ENCODE measurements at regions not wholly inside any gene's neighbourhood (a gene's known extent, or its start where the extent isn't known, plus 50 kb on each side); places are given as distances from the start of the nearest gene placed in this dataset.

DNA sequence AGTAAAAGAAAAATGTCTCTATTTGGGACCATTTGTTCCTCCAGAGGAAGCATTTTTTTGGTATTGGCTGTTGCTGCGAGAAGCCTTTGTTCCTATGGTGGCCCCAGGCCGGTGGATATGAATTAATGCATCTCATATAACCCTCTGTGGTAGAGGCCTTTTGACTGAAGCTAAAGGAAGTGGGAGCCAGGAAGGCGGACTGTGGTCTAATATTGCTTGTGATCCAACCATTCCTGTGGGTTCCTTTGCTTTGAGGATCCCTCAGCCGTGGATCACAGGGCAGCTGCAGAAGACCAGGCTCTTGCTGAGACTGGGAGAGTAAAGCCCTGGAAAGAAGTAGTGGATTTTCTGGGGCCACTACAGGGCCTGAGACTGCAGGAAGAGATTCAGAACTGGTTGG lies 68.3 kb upstream of the NAV2 start:
- DNase-seq (ENCODE audit: low read depth): no peak
- H3K4me3 ChIP-seq (ENCODE audit: low read depth, low read length): no peak overlapping the region
- TF ChIP-seq CTCF (IDR thresholded peaks at IDR 0.05; ENCODE audit: insufficient read depth, low read length): no peak

DNA sequence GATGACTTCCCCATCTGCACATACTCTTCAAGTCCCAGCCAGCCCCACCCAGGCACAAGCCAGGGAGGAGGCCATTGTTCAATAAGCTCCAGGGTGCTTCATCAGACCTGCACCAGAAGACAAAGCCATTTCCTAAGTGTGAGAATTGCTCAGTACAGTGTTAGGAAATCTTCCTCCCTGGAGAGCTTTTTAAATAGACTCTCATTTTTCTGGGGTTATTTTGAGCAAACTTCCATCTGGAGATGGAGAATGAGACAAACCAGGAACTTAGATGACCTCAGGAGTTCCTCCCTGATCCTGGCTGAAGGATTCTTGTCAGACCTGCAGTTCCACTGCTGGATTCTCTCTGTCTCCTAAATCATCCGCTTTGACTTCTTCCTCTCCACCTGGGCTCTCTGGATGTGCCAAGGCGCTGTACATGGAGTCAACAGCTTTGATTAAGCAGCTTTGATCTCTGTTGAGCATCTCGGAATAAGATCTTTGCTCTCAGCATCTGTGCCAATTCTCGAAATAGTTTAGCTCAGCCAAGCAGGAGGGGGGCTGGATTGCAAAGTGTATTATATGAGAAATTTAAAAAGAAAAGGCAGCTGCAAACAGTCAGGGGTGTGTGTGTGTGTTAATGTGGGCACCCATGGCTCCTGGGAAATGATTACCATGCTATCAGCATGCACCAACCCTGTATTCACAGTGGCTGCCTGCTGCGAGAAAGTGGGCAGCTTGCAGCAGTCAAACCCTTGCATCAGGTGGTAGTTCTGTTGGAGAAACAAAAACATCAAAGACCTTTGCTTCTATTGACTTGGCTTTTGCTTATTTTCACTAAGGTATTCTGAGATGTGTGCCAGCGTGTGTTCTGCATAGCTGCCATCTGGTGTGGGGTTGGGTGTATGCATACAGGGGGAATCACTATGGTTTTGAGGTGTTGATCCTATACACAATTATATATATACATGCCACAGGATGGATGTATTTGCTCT lies 70.2 kb upstream of the NAV2 start:
- no peak for TF ChIP-seq CTCF (IDR thresholded peaks at IDR 0.05; ENCODE audit: insufficient read depth, low read length)
- peak; percentile 76 for DNase-seq (ENCODE audit: low read depth)
- no peak overlapping the region for H3K4me3 ChIP-seq (ENCODE audit: low read depth, low read length)

GRCh38 chr11:19639603-19640105 lies 73.0 kb upstream of the NAV2 start:
- no peak for TF ChIP-seq CTCF (IDR thresholded peaks at IDR 0.05; ENCODE audit: insufficient read depth, low read length)
- no peak for DNase-seq (ENCODE audit: low read depth)

DNA sequence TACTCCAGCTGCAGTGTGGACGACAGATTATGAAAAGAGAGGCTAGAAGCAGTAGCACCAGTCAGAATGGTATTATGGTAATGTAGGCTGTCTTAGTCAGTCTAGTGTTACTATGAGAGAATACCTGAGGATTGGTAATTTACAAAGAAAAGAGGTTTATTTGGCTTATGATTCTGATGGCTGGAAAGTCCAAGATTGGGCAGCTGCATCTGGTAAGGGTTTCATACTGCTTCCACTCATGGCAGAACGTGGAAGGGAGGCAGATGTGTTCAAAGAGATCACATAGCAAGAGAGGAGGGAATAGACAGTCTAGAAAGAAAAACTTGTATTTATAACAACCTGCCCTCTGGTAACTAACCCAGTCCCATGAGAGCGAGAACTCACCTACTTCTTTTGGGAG lies 77.3 kb upstream of the NAV2 start:
- no peak for DNase-seq (ENCODE audit: low read depth)
- no peak overlapping the region for H3K4me3 ChIP-seq (ENCODE audit: low read depth, low read length)
- no peak for TF ChIP-seq CTCF (IDR thresholded peaks at IDR 0.05; ENCODE audit: insufficient read depth, low read length)

More at GRCh38 chr11:19639603-19640105, 73.0 kb upstream of the NAV2 start:
- H3K4me3 ChIP-seq (ENCODE audit: low read depth, low read length): no peak overlapping the region

GRCh38 chr11:19633276-19633675 lies 79.4 kb upstream of the NAV2 start:
- DNase-seq (ENCODE audit: low read depth): peak; percentile 68
- H3K4me3 ChIP-seq (ENCODE audit: low read depth, low read length): no peak overlapping the region
- no peak for TF ChIP-seq CTCF (IDR thresholded peaks at IDR 0.05; ENCODE audit: insufficient read depth, low read length)

- no peak for TF ChIP-seq CTCF (IDR thresholded peaks at IDR 0.05; ENCODE audit: insufficient read depth, low read length)
- DNase-seq (ENCODE audit: low read depth): peak; percentile 69
- no peak overlapping the region for H3K4me3 ChIP-seq (ENCODE audit: low read depth, low read length)
These were observed 80.2 kb upstream of the NAV2 start for GRCh38 chr11:19632499-19632834.
